A673 (cell line): ENCODE measurements at regions not wholly inside any gene's neighbourhood (a gene's known extent, or its start where the extent isn't known, plus 50 kb on each side); places are given as distances from the start of the nearest gene placed in this dataset.
"Not testable (repeated sequence)": the region's sequence is repeated elsewhere in the genome, so short reads cannot be mapped to it uniquely, and the experiment has no call there.

Experiments used
- BruUV-seq: library from RNA; stranded (reverse); fragments of 400-500 nt; replicated peaks from 2 replicates; lab custom pipeline; 2021; lab: Mats Ljungman, UMichigan
- CTCF ChIA-PET: fragments of 300-600 bp; sonication (Branson Sonifier 250); formaldehyde crosslinking; loops from one replicate; lab custom pipeline; 2022; ENCODE audit warnings: antibody characterized with exemption; lab: Charles Lee
- POLR2A ChIA-PET: fragments of 300-600 bp; sonication (Branson Sonifier 250); formaldehyde crosslinking; loops from one replicate; lab custom pipeline; 2022; ENCODE audit warnings: antibody characterized with exemption; ENCODE audit not compliant: low non-redundant PET; lab: Charles Lee
- DNase-seq: peaks from one replicate; pipeline ENCODE4 v3.0.0-alpha.2; 2015; ENCODE audit warnings: low spot score
- H3K27ac ChIP-seq: fragments of 200-600 bp; sonication (generic); 2 replicates; pipeline ENCODE4 v1.5.1; 2016; ENCODE audit warnings: mixed run types, low read depth, mild to moderate bottlenecking, mixed read lengths, antibody characterized with exemption, low read length; ENCODE audit not compliant: poor library complexity, severe bottlenecking
- H3K27me3 ChIP-seq: fragments of 200-600 bp; sonication (generic); replicated peaks from 2 replicates; pipeline ENCODE4 v1.6.1; 2017; ENCODE audit warnings: mixed run types, low read depth, mild to moderate bottlenecking, mixed read lengths, antibody characterized with exemption, low read length; ENCODE audit not compliant: insufficient read depth, poor library complexity
- H3K36me3 ChIP-seq: fragments of 200-600 bp; sonication (generic); 2 replicates; pipeline ENCODE4 v1.6.1; 2016; ENCODE audit warnings: mixed run types, mild to moderate bottlenecking, mixed read lengths, antibody characterized with exemption, low read length; ENCODE audit not compliant: insufficient read depth, poor library complexity, severe bottlenecking
- H3K4me1 ChIP-seq: fragments of 200-600 bp; sonication (generic); 2 replicates; pipeline ENCODE4 v1.6.1; 2017; ENCODE audit warnings: mixed run types, mild to moderate bottlenecking, mixed read lengths, antibody characterized with exemption, low read length; ENCODE audit not compliant: insufficient read depth, poor library complexity, severe bottlenecking
- H3K4me3 ChIP-seq: fragments of 200-600 bp; sonication (generic); 2 replicates; pipeline ENCODE4 v1.5.1; 2016; ENCODE audit warnings: low read depth, mixed run types, mild to moderate bottlenecking, mixed read lengths, low read length; ENCODE audit not compliant: poor library complexity, severe bottlenecking
- H3K9me3 ChIP-seq: fragments of 200-600 bp; sonication (generic); 2 replicates; pipeline ENCODE4 v1.6.1; 2016; ENCODE audit warnings: mixed run types, low read depth, mild to moderate bottlenecking, mixed read lengths, antibody characterized with exemption, low read length; ENCODE audit not compliant: poor library complexity, severe bottlenecking
- EZH2 ChIP-seq: fragments of 200-600 bp; sonication (generic); IDR thresholded peaks from 2 replicates; pipeline ENCODE4 v1.6.1; 2017; ENCODE audit warnings: borderline replicate concordance, low read depth, mild to moderate bottlenecking, mixed read lengths, antibody characterized with exemption, low read length; ENCODE audit not compliant: poor library complexity, severe bottlenecking
- intact Hi-C: fragments of 100-400 bp; cut with micrococcal nuclease; formaldehyde crosslinking; loops from one replicate; pipeline ENCODE4 v1.10.0; 2022; ENCODE audit not compliant: unreplicated experiment
- TF ChIP-seq, protein P1 (sequence below): fragments of 300-800, 200-600 bp; sonication (generic); conservative IDR thresholded peaks from 2 replicates; pipeline ENCODE4 v1.5.1; 2017; ENCODE audit warnings: low read depth, mild to moderate bottlenecking, antibody characterized with exemption, low read length, moderate library complexity, mixed read lengths

DNA sequence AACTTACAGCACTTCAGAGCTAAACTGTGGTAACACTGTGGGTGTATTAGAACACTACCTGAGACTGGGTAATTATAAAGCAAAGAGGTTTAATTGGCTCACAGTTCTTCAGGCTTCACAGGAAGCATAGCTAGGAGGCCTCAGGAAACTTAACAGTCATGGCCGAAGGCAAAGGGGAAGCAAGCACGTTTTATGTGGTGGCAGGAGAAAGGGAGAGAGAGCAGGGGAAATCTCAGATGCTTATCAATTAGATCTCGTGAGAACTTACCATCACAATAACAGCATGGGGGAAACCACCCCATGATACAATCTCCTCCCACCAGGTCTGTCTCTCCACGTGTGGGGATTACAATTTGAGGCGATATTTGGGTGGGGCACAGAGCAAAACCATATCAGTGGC lies 512.6 kb downstream of the RERGL start:
- no peak for TF ChIP-seq EZH2
- TF ChIP-seq, protein P1, sequence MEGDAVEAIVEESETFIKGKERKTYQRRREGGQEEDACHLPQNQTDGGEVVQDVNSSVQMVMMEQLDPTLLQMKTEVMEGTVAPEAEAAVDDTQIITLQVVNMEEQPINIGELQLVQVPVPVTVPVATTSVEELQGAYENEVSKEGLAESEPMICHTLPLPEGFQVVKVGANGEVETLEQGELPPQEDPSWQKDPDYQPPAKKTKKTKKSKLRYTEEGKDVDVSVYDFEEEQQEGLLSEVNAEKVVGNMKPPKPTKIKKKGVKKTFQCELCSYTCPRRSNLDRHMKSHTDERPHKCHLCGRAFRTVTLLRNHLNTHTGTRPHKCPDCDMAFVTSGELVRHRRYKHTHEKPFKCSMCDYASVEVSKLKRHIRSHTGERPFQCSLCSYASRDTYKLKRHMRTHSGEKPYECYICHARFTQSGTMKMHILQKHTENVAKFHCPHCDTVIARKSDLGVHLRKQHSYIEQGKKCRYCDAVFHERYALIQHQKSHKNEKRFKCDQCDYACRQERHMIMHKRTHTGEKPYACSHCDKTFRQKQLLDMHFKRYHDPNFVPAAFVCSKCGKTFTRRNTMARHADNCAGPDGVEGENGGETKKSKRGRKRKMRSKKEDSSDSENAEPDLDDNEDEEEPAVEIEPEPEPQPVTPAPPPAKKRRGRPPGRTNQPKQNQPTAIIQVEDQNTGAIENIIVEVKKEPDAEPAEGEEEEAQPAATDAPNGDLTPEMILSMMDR = no peak
- BruUV-seq = no TSS peak
- H3K27me3 ChIP-seq = no peaks in the 10 kb centered on the region
- DNase-seq = no peak
- no peak overlapping the region for H3K4me3 ChIP-seq
- intact Hi-C loops = no loop called here
- peaks cover 7% of the 10 kb centered on the region for H3K36me3 ChIP-seq
- ChIA-PET POLR2A (no interaction called here), CTCF (no interaction called here)
- no peaks in the 10 kb centered on the region for H3K9me3 ChIP-seq
- no peak overlapping the region for H3K27ac ChIP-seq
- H3K4me1 ChIP-seq = peaks cover 34% of the 10 kb centered on the region

DNA sequence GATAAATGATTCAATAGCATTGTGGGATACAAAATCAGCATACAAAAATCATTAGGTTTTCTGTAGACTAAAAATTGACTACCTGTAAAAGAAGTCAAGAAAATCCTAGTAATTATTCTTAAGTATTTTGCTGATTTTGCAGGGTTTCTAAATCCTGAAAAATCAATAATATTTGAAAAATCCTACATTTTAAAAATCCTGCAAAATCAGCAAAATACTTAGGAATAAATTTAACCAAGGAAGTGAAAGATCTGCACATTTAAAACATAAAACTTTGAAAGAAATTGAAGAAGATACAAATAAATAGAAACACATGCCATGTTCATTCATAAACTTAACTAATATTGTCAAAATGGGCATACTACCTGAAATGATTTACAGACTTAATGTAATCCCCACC lies 517.7 kb downstream of the RERGL start:
- H3K27me3 ChIP-seq = no peaks in the 10 kb centered on the region
- DNase-seq = no peak
- H3K4me3 ChIP-seq = no peak overlapping the region
- no peak overlapping the region for H3K27ac ChIP-seq
- BruUV-seq = no TSS peak
- H3K9me3 ChIP-seq = no peaks in the 10 kb centered on the region
- ChIA-PET CTCF (no interaction called here), POLR2A (no interaction called here)
- intact Hi-C loops = no loop called here
- H3K36me3 ChIP-seq = no peaks in the 10 kb centered on the region
- no peak for TF ChIP-seq EZH2
- TF ChIP-seq, protein P1 = no peak
- H3K4me1 ChIP-seq = peaks cover 21% of the 10 kb centered on the region

DNA sequence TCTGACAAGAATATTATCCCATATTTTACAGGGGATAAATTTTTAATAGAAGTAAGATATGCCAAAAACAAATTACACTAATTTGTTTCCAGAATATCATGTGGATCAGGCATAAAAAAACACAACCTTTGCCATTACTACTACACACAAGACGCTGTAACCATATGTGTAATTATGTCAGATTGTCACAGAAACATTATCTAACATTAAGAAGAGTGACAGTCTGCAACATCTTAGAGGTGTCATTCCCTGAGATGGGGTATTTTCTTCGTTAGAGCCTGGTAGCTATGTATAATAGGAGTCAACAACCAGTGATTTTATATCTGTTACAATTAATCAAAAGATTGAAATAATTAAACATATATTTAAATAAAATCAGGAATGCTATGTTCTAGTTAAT lies 518.9 kb downstream of the RERGL start:
- Histone ChIP-seq H3K36me3 (no peaks in the 10 kb centered on the region), H3K27ac (no peak overlapping the region), H3K27me3 (no peaks in the 10 kb centered on the region), H3K9me3 (no peaks in the 10 kb centered on the region), H3K4me3 (no peak overlapping the region), H3K4me1 (peaks cover 10% of the 10 kb centered on the region)
- POLR2A ChIA-PET = no interaction called here
- TF ChIP-seq EZH2 = no peak
- TF ChIP-seq, protein P1 = no peak
- CTCF ChIA-PET = no interaction called here
- intact Hi-C loops = no loop called here
- BruUV-seq = no TSS peak
- no peak for DNase-seq

DNA sequence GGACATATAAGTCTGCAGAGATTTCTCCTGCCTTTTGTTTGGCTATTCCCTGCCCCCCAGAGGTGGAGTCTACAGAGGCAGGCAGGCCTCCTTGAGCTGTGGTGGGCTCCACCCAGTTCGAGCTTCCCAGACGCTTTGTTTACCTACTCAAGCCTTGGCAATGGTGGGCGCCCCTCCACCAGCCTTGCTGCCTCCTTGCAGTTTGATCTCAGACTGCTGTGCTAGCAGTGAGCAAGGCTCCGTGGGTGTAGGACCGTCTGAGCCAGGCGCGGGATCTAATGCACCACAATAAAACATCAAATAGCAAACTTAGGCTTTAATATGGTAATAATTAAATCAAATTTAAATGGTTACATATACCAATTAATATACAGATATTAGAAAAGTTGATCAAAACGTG lies 525.4 kb downstream of the RERGL start:
- intact Hi-C loops, DNase-seq, H3K36me3 ChIP-seq, H3K4me3 ChIP-seq, CTCF ChIA-PET, POLR2A ChIA-PET, H3K9me3 ChIP-seq, BruUV-seq, H3K27me3 ChIP-seq, H3K27ac ChIP-seq, H3K4me1 ChIP-seq: not testable (repeated sequence)
